K562 (cell line): ENCODE measurements at regions not wholly inside any gene's neighbourhood (a gene's known extent, or its start where the extent isn't known, plus 50 kb on each side); places are given as distances from the start of the nearest gene placed in this dataset.

Source experiments
- ATAC-seq: fragments of 200-7000 bp; cut with Tn5 transposase; 3 replicates; pipeline ENCODE4 v1.9.1; 2020; ENCODE audit warnings: moderate library complexity
- BruUV-seq: library from RNA; stranded (reverse); fragments of 400-500 nt; replicated peaks from 2 replicates; lab custom pipeline; 2021; lab: Mats Ljungman, UMichigan
- CTCF ChIA-PET: fragments of 300-600 bp; formaldehyde crosslinking; extraction: SDS; loops from one replicate; lab custom pipeline; 2021; ENCODE audit warnings: low intra/inter-chr PET ratio; lab: Yijun Ruan, JAX
- POLR2A ChIA-PET: fragments of 300-600, 350-650 bp; sonication (Branson Sonifier 250); formaldehyde crosslinking; extraction: SDS; loops from one replicate; lab custom pipeline; 2021; ENCODE audit warnings: antibody characterized with exemption, inconsistent platforms; lab: Yijun Ruan, JAX
- DNase-seq, 4 experiments: peaks; one replicate each; pipeline versions ENCODE4 v3.0.0 to v3.0.0-alpha.2; 2011 to 2018; ENCODE audit warnings: low spot score in 3 of 4, mixed read lengths in 3 of 4; ENCODE audit errors: extremely low read depth in 1 of 4
- FAIRE-seq: peaks from 2 replicates; lab custom pipeline; 2011; peaks lifted over from hg19 to GRCh38; lab: Jason Lieb, UNC
- H2AFZ ChIP-seq: 2 replicates; pipeline ENCODE4 v1.6.0; 2011; ENCODE audit warnings: low read depth, low read length, control low read depth, inconsistent platforms
- H3K27ac ChIP-seq: fragments of 200-600 bp; 3 replicates; pipeline ENCODE4 v1.8.0; 2011; ENCODE audit warnings: low read depth, mild to moderate bottlenecking, control low read depth, inconsistent platforms, low read length, moderate library complexity, mixed read lengths; ENCODE audit errors: extremely low read depth
- H3K27me3 ChIP-seq, 2 experiments: fragments of 300-600 bp in 1 of 2; 2 replicates in 1 of 2; 3 replicates in 1 of 2; pipeline versions ENCODE4 v1.6.0 to v1.8.0; 2011; ENCODE audit warnings: inconsistent platforms in 2 of 2, low read length in 2 of 2, mild to moderate bottlenecking in 1 of 2, mixed read lengths in 1 of 2, moderate library complexity in 1 of 2; ENCODE audit not compliant: control insufficient read depth in 2 of 2, insufficient read depth in 2 of 2
- H3K36me3 ChIP-seq: fragments of 300-600 bp; 3 replicates; pipeline ENCODE4 v1.8.0; 2011; ENCODE audit warnings: mild to moderate bottlenecking, low read length, inconsistent platforms; ENCODE audit not compliant: control insufficient read depth, insufficient read depth
- H3K4me1 ChIP-seq, 2 experiments: fragments of 200-600 bp in 1 of 2; replicated peaks in 1 of 2; 2 replicates in 1 of 2; 3 replicates in 1 of 2; pipeline versions ENCODE4 v1.5.1 to v1.8.0; 2011; ENCODE audit warnings: inconsistent platforms in 2 of 2, low read length in 2 of 2, mild to moderate bottlenecking in 1 of 2, mixed read lengths in 1 of 2, moderate library complexity in 1 of 2; ENCODE audit not compliant: control insufficient read depth in 2 of 2, insufficient read depth in 2 of 2
- H3K4me2 ChIP-seq: 2 replicates; pipeline ENCODE4 v1.6.1; 2011; ENCODE audit warnings: low read length, control low read depth, inconsistent platforms, mixed read lengths; ENCODE audit not compliant: insufficient read depth
- H3K4me3 ChIP-seq: fragments of 200-600 bp; sonication (generic), shearing (Covaris generic); 2 replicates; pipeline ENCODE4 v1.5.1; 2016; ENCODE audit warnings: control low read depth, inconsistent platforms
- H3K79me2 ChIP-seq: fragments of 200-600 bp; 3 replicates; pipeline ENCODE4 v1.8.0; 2011; ENCODE audit warnings: low read length, inconsistent platforms; ENCODE audit not compliant: control insufficient read depth, insufficient read depth
- H3K9ac ChIP-seq, 2 experiments: 2 replicates each; pipeline versions ENCODE4 v1.6.0 to v1.6.1; 2011; ENCODE audit warnings: low read depth in 2 of 2, low read length in 2 of 2, control low read depth in 1 of 2, inconsistent platforms in 1 of 2, mild to moderate bottlenecking in 1 of 2, mixed read lengths in 1 of 2; ENCODE audit not compliant: insufficient read depth in 1 of 2
- H3K9me1 ChIP-seq: one replicate; pipeline ENCODE4 v1.6.0; 2011; ENCODE audit warnings: inconsistent platforms, mild to moderate bottlenecking, low read length, moderate library complexity; ENCODE audit not compliant: control insufficient read depth, insufficient read depth
- H3K9me3 ChIP-seq: replicated peaks from 2 replicates; pipeline ENCODE4 v1.5.1; 2011; ENCODE audit warnings: low read depth, low read length, inconsistent platforms; ENCODE audit not compliant: control insufficient read depth, insufficient read depth
- H4K20me1 ChIP-seq: replicated peaks from 2 replicates; pipeline ENCODE4 v1.6.1; 2011; ENCODE audit warnings: low read length, inconsistent platforms, mixed read lengths; ENCODE audit not compliant: control insufficient read depth, insufficient read depth
- BRD4 ChIP-seq: fragments of 200-600 bp; sonication (generic); IDR thresholded peaks from 2 replicates; pipeline ENCODE4 v1.6.1; 2017; ENCODE audit warnings: inconsistent platforms
- CC2D1A ChIP-seq: fragments of 450-650 bp; IDR thresholded peaks from 2 replicates; pipeline ENCODE4 v1.6.1; 2017; ENCODE audit warnings: mild to moderate bottlenecking
- CHD4 ChIP-seq: fragments of 200-600 bp; sonication (generic); IDR thresholded peaks from 3 replicates; pipeline ENCODE4 v1.6.1; 2012; ENCODE audit warnings: low read depth, mild to moderate bottlenecking, mixed read lengths, low read length, inconsistent platforms; ENCODE audit not compliant: insufficient read depth, insufficient replicate concordance, poor library complexity, severe bottlenecking
- FIP1L1 ChIP-seq: fragments of 200-400 bp; formaldehyde crosslinking; IDR thresholded peaks from 2 replicates; pipeline ENCODE4 v1.6.1; 2018; ENCODE audit warnings: mild to moderate bottlenecking, low read depth, low read length; ENCODE audit not compliant: poor library complexity, severe bottlenecking
- FOXJ2 ChIP-seq: fragments of 200-800 bp; sonication (Bioruptor generic); IDR thresholded peaks from 2 replicates; pipeline ENCODE4 v1.6.1; 2016; ENCODE audit warnings: missing genetic modification characterization, missing compliant biosample characterization
- HNRNPUL1 ChIP-seq: fragments of 200-400 bp; formaldehyde crosslinking; IDR thresholded peaks from 2 replicates; pipeline ENCODE4 v1.6.1; 2017; ENCODE audit warnings: low read length
- PTRF ChIP-seq: fragments of 450-650 bp; IDR thresholded peaks from 2 replicates; pipeline ENCODE4 v1.6.1; 2016; ENCODE audit warnings: mild to moderate bottlenecking, missing genetic modification characterization, missing compliant biosample characterization
- RBM25 ChIP-seq: fragments of 200-400 bp; formaldehyde crosslinking; IDR thresholded peaks from 2 replicates; pipeline ENCODE4 v1.6.1; 2018; ENCODE audit warnings: low read length, low read depth, moderate library complexity; ENCODE audit not compliant: severe bottlenecking
- SAFB2 ChIP-seq: fragments of 200-400 bp; formaldehyde crosslinking; IDR thresholded peaks from 2 replicates; pipeline ENCODE4 v1.6.1; 2018; ENCODE audit warnings: borderline replicate concordance, low read length, low read depth, moderate library complexity; ENCODE audit not compliant: severe bottlenecking
- ZNF740 ChIP-seq, 3 experiments: fragments of 200-800 bp in 1 of 3; sonication (Bioruptor generic) in 1 of 3; sonication (generic) in 1 of 3; formaldehyde crosslinking in 1 of 3; IDR thresholded peaks; 2 replicates each; pipeline versions ENCODE4 v1.6.1 to v1.8.0; 2016 to 2022; ENCODE audit warnings: mild to moderate bottlenecking in 2 of 3, missing compliant biosample characterization in 2 of 3, missing genetic modification characterization in 2 of 3, missing genetic modification reagents in 1 of 3
- WGBS: fragments of 100-300 bp; shearing (Covaris generic); methylation state at CpG from one replicate; pipeline ENCODE4 v1.1.6; 2016; ENCODE audit warnings: low coverage, mixed read lengths; ENCODE audit not compliant: insufficient coverage; ENCODE audit errors: missing lambda C conversion rate; 5-methylcytosine and 5-hydroxymethylcytosine counted together
- in situ Hi-C: fragments of 300-500 bp; cut with MboI; formaldehyde crosslinking; loops from 4 replicates; pipeline ENCODE4 v1.15.0; 2018; ENCODE audit warnings: inconsistent platforms, mixed read lengths
- intact Hi-C: fragments of 100-400 bp; cut with micrococcal nuclease; formaldehyde crosslinking; loops from 2 replicates; pipeline ENCODE4 v1.14.2; 2022
- TF ChIP-seq, protein P1 (sequence below): sonication (generic); formaldehyde crosslinking; IDR thresholded peaks from 2 replicates; pipeline ENCODE4 v1.8.0; 2022; ENCODE audit warnings: mild to moderate bottlenecking, missing genetic modification reagents

DNA sequence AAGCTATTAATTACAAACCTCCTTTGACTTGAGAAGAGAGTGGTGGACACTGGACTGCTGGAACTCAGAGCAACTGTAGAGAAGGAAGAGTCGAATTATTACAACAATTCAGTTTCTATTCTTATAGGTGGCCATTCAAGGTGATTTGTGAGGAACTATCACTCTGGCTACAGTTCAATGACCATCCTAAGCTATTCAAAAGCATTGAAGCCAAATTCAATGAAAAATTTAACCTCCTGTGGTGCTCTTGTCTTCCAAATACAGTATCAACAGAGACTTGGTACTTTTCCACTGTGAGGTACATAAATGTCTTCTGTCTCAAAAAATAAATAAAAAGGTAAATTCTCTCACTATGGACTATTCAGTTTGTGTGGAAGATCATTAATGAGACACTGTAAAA is 513.3 kb upstream of the SEMA6D start:
- ChIA-PET POLR2A (no interaction called here), CTCF (no interaction called here)
- Histone ChIP-seq H3K4me1 (no peaks in the 10 kb centered on the region), H4K20me1 (no peaks in the 10 kb centered on the region), H3K4me3 (no peak overlapping the region), H3K4me2 (no peak overlapping the region), H3K27ac (no peak overlapping the region), H2AFZ (no peak overlapping the region), H3K9me1 (no peaks in the 10 kb centered on the region), H3K36me3 (no peaks in the 10 kb centered on the region), H3K79me2 (no peaks in the 10 kb centered on the region), H3K9me3 (no peaks in the 10 kb centered on the region), H3K27me3 (no peaks in the 10 kb centered on the region), H3K9ac (no peak overlapping the region)
- in situ Hi-C loops, result no loop called here
- intact Hi-C loops, result no loop called here
- BruUV-seq, result no TSS peak
- WGBS, result 0% methylated on average over 1 of the region's 1 CpG
- no peak for ATAC-seq
- no peak for FAIRE-seq
- no peak for DNase-seq
- TF ChIP-seq HNRNPUL1 (no peak), FOXJ2 (tag) (no peak), BRD4 (no peak), RBM25 (no peak), ZNF740 (CRISPR knock-in tag; IDR thresholded peaks at IDR 0.05) (no peak), ZNF740 (tag; IDR thresholded peaks at IDR 0.05) (no peak), CHD4 (no peak), PTRF (tag) (no peak), FIP1L1 (no peak), CC2D1A (no peak), SAFB2 (no peak)
- TF ChIP-seq, protein P1, sequence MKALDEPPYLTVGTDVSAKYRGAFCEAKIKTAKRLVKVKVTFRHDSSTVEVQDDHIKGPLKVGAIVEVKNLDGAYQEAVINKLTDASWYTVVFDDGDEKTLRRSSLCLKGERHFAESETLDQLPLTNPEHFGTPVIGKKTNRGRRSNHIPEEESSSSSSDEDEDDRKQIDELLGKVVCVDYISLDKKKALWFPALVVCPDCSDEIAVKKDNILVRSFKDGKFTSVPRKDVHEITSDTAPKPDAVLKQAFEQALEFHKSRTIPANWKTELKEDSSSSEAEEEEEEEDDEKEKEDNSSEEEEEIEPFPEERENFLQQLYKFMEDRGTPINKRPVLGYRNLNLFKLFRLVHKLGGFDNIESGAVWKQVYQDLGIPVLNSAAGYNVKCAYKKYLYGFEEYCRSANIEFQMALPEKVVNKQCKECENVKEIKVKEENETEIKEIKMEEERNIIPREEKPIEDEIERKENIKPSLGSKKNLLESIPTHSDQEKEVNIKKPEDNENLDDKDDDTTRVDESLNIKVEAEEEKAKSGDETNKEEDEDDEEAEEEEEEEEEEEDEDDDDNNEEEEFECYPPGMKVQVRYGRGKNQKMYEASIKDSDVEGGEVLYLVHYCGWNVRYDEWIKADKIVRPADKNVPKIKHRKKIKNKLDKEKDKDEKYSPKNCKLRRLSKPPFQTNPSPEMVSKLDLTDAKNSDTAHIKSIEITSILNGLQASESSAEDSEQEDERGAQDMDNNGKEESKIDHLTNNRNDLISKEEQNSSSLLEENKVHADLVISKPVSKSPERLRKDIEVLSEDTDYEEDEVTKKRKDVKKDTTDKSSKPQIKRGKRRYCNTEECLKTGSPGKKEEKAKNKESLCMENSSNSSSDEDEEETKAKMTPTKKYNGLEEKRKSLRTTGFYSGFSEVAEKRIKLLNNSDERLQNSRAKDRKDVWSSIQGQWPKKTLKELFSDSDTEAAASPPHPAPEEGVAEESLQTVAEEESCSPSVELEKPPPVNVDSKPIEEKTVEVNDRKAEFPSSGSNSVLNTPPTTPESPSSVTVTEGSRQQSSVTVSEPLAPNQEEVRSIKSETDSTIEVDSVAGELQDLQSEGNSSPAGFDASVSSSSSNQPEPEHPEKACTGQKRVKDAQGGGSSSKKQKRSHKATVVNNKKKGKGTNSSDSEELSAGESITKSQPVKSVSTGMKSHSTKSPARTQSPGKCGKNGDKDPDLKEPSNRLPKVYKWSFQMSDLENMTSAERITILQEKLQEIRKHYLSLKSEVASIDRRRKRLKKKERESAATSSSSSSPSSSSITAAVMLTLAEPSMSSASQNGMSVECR (CRISPR knock-in tag), result no peak
